ENCODE measurements at regions not wholly inside any gene's neighbourhood (a gene's known extent, or its start where the extent isn't known, plus 50 kb on each side); places are given as distances from the start of the nearest gene placed in this dataset.

DNA sequence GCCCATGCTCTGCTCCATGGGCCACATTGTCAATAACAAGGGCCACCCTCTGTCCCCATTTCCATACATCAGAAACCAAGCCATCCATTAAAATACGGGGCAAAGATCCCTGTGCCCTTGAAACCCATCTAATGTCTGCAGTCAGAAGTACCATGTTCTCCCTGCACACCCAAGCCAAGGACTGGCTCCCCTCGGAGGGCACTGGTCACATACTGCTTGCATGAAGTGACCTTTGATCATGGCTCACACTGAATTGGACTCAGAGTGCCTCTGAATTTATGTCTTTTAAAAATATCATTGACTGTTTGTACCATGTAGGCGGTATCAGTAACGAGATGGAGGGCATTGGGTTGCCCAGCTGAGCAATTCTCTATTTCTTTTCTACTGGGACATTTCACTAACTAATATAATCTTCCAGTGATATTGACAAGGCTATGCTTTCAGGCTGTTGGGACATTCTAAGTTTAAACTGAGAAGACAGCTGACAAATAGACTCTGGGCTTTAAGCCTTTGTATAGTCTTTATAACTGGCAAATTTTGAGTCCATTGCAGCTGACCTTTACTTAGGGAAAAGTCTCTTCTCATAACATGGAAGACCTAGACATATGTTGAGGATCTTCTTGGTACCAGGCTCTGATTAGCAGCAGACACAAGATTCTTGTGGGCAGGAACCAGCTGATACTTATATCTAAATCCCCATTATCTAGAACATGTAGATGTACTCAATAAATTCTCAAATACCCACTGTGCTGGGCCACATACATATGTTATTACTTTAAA is 214.3 kb downstream of the MYCN start:
- Histone ChIP-seq H3K4me1 (no peaks in the 10 kb centered on the region), H3K4me3 (no peak overlapping the region), H3K36me3 (ENCODE audit: low read depth, missing control alignments) (no peaks in the 10 kb centered on the region), H3K9me3 (no peaks in the 10 kb centered on the region), H3K27me3 (no peaks in the 10 kb centered on the region), H3K27ac (no peak overlapping the region)
- WGBS, 2 donors: 92 to 96% methylated on average over 4 of the region's 4 CpGs
- DNase-seq: no peak
- TF ChIP-seq POLR2A (IDR thresholded peaks at IDR 0.05) (no peak), CTCF (IDR thresholded peaks at IDR 0.05) (no peak)
- intact Hi-C loops (cut with DNase I; ENCODE audit: low total_unique reads): no loop called here

DNA sequence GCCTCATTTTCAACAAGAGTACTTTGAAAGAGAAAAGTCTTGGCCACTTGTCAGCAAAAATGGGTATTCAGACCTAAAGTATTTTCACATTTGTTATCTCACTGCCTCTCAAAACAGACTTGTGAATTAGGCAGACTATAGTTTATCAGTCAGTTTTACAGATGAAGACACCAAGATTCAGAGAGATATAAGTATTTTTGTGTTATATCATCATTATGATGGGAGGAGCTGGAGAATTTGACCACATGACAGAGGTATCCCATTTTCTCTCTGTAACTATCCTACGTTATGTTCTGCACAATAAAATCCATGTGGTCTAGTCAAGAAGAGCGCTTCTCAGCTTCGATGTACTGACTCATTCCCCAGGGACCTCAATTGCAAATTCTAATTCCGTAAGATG is 213.7 kb downstream of the MYCN start:
- intact Hi-C loops (cut with DNase I; ENCODE audit: low total_unique reads): no loop called here
- no peak overlapping the region for H3K4me3 ChIP-seq
- H3K9me3 ChIP-seq: no peaks in the 10 kb centered on the region
- H3K36me3 ChIP-seq (ENCODE audit: low read depth, missing control alignments): no peaks in the 10 kb centered on the region
- no peak overlapping the region for H3K27ac ChIP-seq
- 97 to 98% methylated on average over 4 of the region's 4 CpGs for WGBS, 2 donors
- DNase-seq: no peak
- no peaks in the 10 kb centered on the region for H3K27me3 ChIP-seq
- H3K4me1 ChIP-seq: no peaks in the 10 kb centered on the region
- no peak for TF ChIP-seq POLR2A (IDR thresholded peaks at IDR 0.05)
- TF ChIP-seq CTCF (IDR thresholded peaks at IDR 0.05): no peak

DNA sequence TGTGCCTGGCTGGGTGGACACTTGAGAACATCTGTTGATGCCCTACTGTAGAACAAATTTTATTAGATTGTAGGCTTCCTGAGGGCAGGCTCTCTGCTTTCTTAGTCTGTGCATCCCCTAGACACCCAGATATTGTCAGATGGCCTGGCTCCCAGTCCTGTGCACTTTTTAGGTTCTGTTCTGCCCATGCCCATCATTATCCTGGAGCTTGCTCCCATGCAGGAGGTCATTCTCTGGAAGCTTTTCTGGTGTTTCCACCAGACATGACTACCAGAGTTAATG is 213.3 kb downstream of the MYCN start:
- Histone ChIP-seq H3K9me3 (no peaks in the 10 kb centered on the region), H3K4me3 (no peak overlapping the region), H3K36me3 (ENCODE audit: low read depth, missing control alignments) (no peaks in the 10 kb centered on the region), H3K27ac (no peak overlapping the region), H3K4me1 (no peaks in the 10 kb centered on the region), H3K27me3 (no peaks in the 10 kb centered on the region)
- no peak for TF ChIP-seq CTCF (IDR thresholded peaks at IDR 0.05)
- no peak for TF ChIP-seq POLR2A (IDR thresholded peaks at IDR 0.05)
- no peak for DNase-seq
- intact Hi-C loops (cut with DNase I; ENCODE audit: low total_unique reads): no loop called here

DNA sequence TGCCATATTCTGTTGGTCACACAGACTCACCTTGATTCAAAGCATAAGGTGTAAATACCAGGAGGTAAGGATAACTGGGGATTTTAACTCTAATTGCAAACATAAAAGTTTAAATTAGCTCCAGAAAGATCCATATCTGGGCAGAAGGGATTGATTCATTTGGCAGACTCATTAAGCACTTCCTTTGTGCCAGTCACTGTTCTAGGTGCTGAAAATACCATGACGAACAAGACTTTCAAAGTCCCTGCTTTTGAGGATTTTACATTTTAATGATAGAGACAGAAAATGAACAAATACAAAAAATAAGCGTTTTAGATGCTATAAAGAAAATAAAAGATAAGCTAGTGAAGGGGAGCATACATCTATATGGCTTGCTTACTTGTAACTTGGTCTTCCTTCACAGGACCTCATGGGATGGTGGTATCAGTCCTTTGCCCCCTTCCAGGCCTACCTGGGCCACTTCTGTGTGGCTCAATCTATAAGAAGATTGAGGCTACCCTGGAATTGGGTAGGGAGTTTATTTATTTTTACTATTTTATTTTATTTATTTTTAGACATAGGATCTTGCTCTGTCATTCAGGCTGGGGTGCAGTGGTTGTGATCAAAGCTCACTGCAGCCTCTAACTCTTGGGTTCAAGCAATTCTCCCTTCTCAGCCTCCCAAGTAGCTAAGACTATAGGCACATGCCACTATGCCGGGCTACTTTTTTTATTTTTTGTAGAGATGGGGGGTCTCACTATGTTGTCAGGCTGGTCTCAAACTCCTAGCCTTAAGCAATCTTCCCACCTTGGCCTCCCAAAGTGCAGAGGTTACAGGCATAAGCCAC is 212.8 kb downstream of the MYCN start:
- no peaks in the 10 kb centered on the region for H3K9me3 ChIP-seq
- no peak overlapping the region for H3K27ac ChIP-seq
- WGBS, 2 donors: 88 to 89% methylated on average over 3 of the region's 3 CpGs
- H3K4me1 ChIP-seq: no peaks in the 10 kb centered on the region
- no peaks in the 10 kb centered on the region for H3K36me3 ChIP-seq (ENCODE audit: low read depth, missing control alignments)
- TF ChIP-seq POLR2A (IDR thresholded peaks at IDR 0.05) (no peak), CTCF (IDR thresholded peaks at IDR 0.05) (no peak)
- no peak for DNase-seq
- intact Hi-C loops (cut with DNase I; ENCODE audit: low total_unique reads): no loop called here
- no peaks in the 10 kb centered on the region for H3K27me3 ChIP-seq
- no peak overlapping the region for H3K4me3 ChIP-seq
